G401 (cell line): ENCODE measurements at regions not wholly inside any gene's neighbourhood (a gene's known extent, or its start where the extent isn't known, plus 50 kb on each side); places are given as distances from the start of the nearest gene placed in this dataset.

Experiments
- DNase-seq: peaks from one replicate; pipeline ENCODE4 v3.0.0-alpha.2; 2015; ENCODE audit warnings: low spot score
- in situ Hi-C: cut with HindIII; loops from 2 replicates; pipeline ENCODE4 v1.10.0; 2016; ENCODE audit warnings: low sequenced_read_pairs, mixed read lengths

- no peak for DNase-seq
- in situ Hi-C loops, result no loop called here
Measured at GRCh38 chr20:12395760-12396159, 478.1 kb downstream of the BTBD3 start.

DNA sequence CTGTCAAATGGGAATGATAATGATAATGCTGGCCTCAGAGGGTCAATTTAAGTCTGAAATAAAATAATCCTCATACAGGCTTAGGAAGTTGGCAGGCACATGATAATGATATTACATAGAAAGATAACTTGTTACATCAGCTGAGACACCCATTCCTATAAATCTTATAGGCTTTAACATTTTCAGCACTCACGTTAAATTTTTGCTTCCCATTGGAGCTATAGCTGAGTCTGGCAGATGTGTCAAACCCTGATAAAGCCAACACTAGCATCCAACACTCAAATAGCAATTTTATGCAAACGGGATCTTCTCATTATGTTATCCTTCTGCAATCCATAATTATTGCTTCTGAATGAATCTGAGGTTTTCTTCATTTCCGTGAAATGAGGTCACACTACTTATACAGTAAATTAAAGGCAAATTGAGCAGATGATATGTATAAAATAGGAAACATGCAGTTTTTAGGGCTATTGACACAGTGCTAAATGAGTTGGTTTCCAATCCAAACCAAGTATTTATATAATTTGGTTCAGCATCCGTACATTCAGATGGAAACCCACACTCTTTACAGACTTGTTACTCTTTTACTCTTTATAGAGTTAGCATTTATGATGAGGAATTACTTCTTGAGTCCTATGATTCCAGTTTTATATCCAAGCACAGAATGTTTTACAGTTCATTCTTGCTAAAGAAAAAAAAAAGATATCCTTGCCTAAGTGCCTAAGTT is 481.6 kb downstream of the BTBD3 start:
- in situ Hi-C loops, result no loop called here
- no peak for DNase-seq

DNA sequence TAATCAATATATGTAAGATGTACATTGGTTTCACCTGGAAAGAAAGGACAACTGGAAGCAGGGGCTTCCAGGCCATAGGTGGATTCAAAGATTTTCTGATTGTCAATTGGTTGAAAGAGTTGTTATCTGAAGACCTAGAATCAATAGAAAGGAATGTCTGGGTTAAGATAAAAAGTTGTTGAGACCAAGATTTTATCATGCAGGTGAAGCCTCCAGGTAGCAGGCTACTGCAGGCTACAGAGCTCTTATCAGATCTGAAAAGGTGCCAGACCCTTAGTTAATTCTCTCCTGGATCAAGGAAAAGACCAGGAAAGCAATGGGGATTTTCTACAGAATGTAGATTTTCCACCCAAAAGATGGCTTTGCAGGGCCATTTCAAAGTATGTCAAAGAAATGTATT is 487.2 kb downstream of the BTBD3 start:
- no peak for DNase-seq
- in situ Hi-C loops, result no loop called here

GRCh38 chr20:12406978-12407377 is 489.3 kb downstream of the BTBD3 start:
- no peak for DNase-seq
- in situ Hi-C loops, result no loop called here

DNA sequence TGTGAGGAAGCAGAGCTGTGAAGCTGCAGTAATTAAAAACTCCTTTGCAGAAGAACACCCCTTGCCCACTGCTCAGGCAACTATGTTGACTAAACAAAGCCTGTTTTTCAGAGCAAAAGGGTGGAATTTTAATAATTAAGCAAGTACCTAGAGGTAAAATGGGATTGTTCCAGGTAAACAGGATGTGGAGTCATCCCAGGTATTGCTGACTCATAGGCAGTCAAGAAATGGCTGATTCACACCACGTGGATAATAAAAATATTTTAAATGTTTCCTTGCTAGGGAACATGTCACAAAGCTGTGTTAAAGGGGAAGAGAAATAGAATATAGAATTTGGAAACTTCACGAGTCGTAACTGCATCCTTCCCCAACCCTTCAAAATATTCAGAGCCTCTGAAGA is 491.8 kb downstream of the BTBD3 start:
- in situ Hi-C loops, result no loop called here
- no peak for DNase-seq

GRCh38 chr20:12410783-12411182 is 493.1 kb downstream of the BTBD3 start:
- in situ Hi-C loops, result no loop called here
- peak; percentile 13 for DNase-seq

- peak; percentile 83 for DNase-seq
- in situ Hi-C loops, result no loop called here
Measured at GRCh38 chr20:12411246-12411940, 493.7 kb downstream of the BTBD3 start.

DNA sequence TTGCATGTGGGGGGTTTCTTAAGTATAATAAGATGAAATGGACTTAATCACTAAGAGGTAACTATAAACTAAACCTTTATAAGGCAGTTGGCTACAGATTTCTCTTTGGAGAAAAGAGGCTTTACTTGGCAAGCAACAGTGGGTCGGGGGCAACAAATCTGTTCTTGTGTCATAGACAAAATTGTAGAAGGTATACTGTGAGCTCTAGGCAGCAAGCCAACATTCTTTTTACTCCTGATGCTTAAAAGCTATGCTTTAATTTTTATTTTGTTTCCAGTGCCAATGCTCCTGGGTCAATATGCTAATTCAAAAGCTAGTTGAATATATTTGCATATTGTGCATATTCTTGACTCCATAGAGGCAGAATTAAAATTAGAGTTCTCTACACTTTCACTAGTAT is 495.4 kb downstream of the BTBD3 start:
- no peak for DNase-seq
- in situ Hi-C loops, result no loop called here

DNA sequence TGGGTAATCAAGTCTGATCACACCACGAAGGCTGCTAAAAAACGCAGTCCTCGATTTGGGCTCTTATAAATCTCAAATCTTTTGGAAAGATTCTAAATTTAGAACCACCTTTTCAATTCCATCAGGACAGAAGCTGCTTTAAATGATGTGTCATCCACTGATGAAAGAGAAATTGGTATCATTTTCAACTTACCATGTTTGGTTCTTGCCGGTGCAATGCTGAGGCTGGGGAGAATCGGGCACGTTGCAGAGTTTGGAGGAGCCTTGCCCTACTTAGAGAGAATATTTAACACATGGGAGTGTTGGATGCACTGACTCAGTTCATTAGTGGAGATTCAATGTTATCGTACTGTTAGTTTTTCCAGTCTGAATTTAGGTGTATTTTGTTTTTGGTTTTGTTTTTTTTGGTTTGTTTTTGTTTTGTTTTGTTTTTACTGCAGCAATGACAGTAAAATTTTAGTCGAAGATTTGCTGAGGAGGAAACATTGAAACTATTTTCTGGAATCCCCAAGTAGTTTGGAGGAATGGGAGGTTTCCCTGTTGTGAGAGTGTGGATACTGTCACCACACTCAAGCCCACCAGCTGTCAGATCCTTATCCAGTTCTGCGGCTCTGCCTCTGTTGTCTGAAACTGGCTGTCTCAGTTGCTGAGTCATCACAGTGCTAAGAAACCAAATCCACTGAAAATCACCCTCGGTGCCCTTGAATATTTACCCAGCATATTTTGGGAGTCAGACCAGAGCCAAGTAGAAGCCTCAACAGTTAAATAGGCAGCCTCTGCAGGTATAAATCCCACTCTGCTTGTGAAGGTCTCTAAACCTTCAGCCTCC is 497.0 kb downstream of the BTBD3 start:
- in situ Hi-C loops, result no loop called here
- peak; percentile 10 for DNase-seq

DNA sequence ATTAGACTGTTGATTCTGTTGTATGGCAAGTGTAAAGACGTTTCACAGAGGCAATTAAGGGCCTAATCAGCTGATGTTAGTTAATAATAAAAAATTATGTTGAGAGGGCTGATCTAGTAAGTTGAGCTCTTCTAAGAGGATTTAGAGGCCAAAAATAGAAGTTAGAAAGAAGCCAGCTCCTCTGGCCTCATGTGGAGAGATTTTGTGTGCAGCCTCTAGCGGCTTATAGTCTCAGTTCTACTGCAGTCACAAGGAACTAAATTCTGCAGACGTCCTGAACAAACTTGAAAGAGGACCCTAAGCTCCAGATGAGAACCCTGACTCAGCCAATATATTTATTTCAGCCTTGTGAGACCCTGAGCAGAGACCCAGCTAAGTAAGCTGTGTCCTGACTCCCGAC is 498.6 kb downstream of the BTBD3 start:
- no peak for DNase-seq
- in situ Hi-C loops, result no loop called here

DNA sequence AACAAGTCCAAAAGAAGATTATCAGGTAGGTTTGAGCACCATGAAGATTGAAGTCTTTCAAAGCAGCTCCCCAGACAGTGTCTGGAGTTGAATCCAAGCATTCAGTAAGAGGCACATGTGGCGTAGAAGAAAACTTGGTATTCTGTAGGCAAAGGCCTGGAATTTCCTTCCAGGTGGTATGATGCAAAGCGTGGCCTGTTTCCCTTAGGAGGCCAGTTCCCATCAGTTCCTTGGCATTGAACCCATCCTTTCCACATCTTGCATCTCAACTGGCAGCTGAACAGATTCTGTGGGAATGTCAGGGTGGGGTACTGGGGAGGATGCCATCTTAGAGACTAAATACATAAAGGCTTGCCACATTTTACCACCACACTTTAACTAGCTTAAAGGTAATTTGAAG is 516.0 kb downstream of the BTBD3 start:
- DNase-seq, result no peak
- in situ Hi-C loops, result no loop called here

DNA sequence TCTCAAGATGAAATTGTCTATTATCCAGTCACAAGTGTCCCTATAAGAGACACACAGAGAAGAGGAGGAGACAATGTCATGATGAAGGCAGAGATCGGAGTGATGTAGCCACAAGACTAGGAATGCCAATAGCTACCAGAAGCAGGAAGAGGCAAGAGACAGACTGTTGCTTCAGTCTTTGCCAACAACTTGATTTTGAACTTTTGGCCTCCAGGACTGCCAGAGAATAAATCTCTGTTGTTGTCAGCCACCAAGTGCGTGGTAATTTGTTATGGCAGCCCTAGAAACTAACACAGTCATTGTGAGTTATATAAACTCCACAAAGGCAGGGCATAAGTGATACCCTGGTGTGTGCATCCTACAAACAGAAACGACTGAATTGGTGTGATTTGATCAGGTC is 517.0 kb downstream of the BTBD3 start:
- in situ Hi-C loops, result no loop called here
- DNase-seq, result no peak

DNA sequence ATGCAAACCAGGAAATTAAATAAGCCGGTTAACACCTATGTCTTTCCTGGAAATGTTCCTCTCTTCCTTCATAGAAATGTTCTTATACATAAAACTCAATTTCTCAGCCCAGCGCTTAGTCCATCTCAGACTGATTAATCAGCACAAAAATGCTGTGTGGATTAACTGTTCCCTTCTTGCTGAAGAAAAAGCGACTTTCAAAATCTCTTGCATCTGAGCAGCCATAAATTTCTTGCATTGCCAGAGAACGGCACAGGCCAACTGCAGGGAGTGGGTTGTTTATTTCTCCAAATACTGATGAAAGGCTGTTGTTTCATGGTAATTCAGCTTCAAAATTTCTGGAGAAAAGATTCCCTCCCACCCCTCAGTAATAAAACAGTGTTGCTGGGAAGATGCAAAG is 517.6 kb downstream of the BTBD3 start:
- no peak for DNase-seq
- in situ Hi-C loops, result no loop called here

- in situ Hi-C loops, result no loop called here
- no peak for DNase-seq
Measured at GRCh38 chr20:12453711-12454110, 536.0 kb downstream of the BTBD3 start.

DNA sequence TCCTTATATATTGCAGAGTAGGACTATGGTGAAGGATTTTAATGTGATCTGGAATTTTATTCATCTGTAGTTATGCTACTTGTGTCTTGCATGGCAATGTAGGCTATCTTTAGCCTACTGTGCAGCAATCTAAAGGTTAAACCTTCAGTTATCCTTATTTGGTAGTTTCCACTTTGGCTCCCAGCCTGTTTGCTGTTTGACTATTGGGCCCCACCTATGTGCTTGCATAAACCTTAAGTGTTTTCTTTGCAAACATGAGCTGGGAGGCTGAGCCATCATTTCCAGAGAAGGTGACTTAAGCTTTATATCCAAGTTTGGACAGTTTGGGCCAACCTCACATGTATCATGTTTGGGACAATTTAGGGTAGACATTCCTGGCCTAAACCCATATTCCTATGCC is 537.5 kb downstream of the BTBD3 start:
- no peak for DNase-seq
- in situ Hi-C loops, result no loop called here

DNA sequence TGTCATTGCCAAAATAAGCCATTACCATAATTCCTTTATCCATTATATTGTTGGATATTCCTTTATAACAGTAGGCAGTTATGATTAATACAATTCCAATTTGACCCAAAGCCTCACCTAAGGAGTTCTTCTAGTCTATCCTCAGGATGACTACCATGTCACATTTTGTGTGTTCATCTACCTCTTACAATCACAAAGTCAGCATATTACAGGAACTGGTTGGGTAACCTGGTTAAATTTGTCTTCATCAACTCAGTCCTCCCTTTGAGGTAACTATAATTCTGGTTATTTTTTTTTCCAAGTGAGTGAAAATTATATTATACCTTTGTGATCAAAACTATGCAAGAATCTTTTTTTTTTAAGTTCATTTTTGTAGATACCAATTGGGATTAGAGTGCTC is 540.5 kb downstream of the BTBD3 start:
- no peak for DNase-seq
- in situ Hi-C loops, result no loop called here

- no peak for DNase-seq
- in situ Hi-C loops, result no loop called here
Measured at GRCh38 chr20:12464036-12464435, 544.7 kb upstream of the SPTLC3 start.

DNA sequence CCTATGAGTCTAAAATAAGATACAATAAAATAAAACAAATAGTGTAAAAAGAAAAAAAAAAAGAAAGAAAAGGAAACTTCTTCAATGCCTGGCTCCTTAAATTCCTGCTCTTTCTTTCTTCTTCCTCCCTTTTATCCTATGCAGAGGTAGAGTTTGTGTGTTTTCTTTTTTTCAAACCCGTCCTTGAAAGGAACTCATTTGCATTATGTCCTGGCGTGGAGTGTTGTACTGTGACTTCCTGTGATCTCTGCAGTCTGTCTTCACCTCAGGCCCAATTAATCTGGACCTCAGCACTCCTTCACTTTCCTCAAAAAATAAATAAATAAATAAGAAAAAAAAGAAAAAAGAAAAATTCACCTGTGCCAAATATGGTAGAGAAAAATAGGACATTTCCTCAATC is 541.9 kb upstream of the SPTLC3 start:
- no peak for DNase-seq
- in situ Hi-C loops, result no loop called here

GRCh38 chr20:12467758-12468157 is 541.0 kb upstream of the SPTLC3 start:
- in situ Hi-C loops, result no loop called here
- DNase-seq, result no peak

DNA sequence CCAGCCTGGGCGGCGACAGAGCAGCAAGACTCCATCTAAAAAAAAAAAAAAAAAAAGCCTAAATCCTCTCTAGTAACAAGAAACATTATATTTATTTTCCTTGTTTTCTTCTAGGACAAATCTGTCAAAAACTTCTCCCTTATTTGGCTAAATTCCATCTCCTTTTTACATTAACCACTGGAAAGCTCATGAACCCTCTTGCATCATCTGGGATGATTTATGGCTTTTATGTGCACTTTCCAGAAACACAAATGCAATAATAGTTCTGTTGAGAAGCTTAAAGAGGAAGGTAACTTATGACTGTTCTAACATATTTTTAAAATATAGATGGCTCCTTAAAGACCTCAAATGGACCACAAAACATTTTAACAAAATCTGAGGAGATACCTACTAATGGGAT is 526.1 kb upstream of the SPTLC3 start:
- in situ Hi-C loops, result no loop called here
- DNase-seq, result no peak
